ENCODE measurements at regions not wholly inside any gene's neighbourhood (a gene's known extent, or its start where the extent isn't known, plus 50 kb on each side); places are given as distances from the start of the nearest gene placed in this dataset.

- TF ChIP-seq CTCF (IDR thresholded peaks at IDR 0.05 in 8 of 11, conservative IDR thresholded peaks at IDR 0.05 in 3 of 11) = no peak
- no peak for TF ChIP-seq POLR2AphosphoS5 (IDR thresholded peaks at IDR 0.05)
These were observed 239.9 kb downstream of the NFKBIZ start for GRCh38 chr3:102089239-102089638.

Measured in spleen (tissue), 7 donors.